K562 (cell line): ENCODE measurements at regions not wholly inside any gene's neighbourhood (a gene's known extent, or its start where the extent isn't known, plus 50 kb on each side); places are given as distances from the start of the nearest gene placed in this dataset.

Experiments used
- ATAC-seq: fragments of 200-7000 bp; cut with Tn5 transposase; 3 replicates; pipeline ENCODE4 v1.9.1; 2020; ENCODE audit warnings: moderate library complexity
- BruUV-seq: library from RNA; stranded (reverse); fragments of 400-500 nt; replicated peaks from 2 replicates; lab custom pipeline; 2021; lab: Mats Ljungman, UMichigan
- CTCF ChIA-PET: fragments of 300-600 bp; formaldehyde crosslinking; extraction: SDS; loops from one replicate; lab custom pipeline; 2021; ENCODE audit warnings: low intra/inter-chr PET ratio; lab: Yijun Ruan, JAX
- POLR2A ChIA-PET: fragments of 300-600, 350-650 bp; sonication (Branson Sonifier 250); formaldehyde crosslinking; extraction: SDS; loops from one replicate; lab custom pipeline; 2021; ENCODE audit warnings: antibody characterized with exemption, inconsistent platforms; lab: Yijun Ruan, JAX
- DNase-seq, 4 experiments: peaks; one replicate each; pipeline versions ENCODE4 v3.0.0 to v3.0.0-alpha.2; 2011 to 2018; ENCODE audit warnings: low spot score in 3 of 4, mixed read lengths in 3 of 4; ENCODE audit errors: extremely low read depth in 1 of 4
- FAIRE-seq: peaks from 2 replicates; lab custom pipeline; 2011; peaks lifted over from hg19 to GRCh38; lab: Jason Lieb, UNC
- H2AFZ ChIP-seq: 2 replicates; pipeline ENCODE4 v1.6.0; 2011; ENCODE audit warnings: low read depth, low read length, control low read depth, inconsistent platforms
- H3K27ac ChIP-seq: fragments of 200-600 bp; 3 replicates; pipeline ENCODE4 v1.8.0; 2011; ENCODE audit warnings: low read depth, mild to moderate bottlenecking, control low read depth, inconsistent platforms, low read length, moderate library complexity, mixed read lengths; ENCODE audit errors: extremely low read depth
- H3K27me3 ChIP-seq, 2 experiments: fragments of 300-600 bp in 1 of 2; 2 replicates in 1 of 2; 3 replicates in 1 of 2; pipeline versions ENCODE4 v1.6.0 to v1.8.0; 2011; ENCODE audit warnings: inconsistent platforms in 2 of 2, low read length in 2 of 2, mild to moderate bottlenecking in 1 of 2, mixed read lengths in 1 of 2, moderate library complexity in 1 of 2; ENCODE audit not compliant: control insufficient read depth in 2 of 2, insufficient read depth in 2 of 2
- H3K36me3 ChIP-seq: fragments of 300-600 bp; 3 replicates; pipeline ENCODE4 v1.8.0; 2011; ENCODE audit warnings: mild to moderate bottlenecking, low read length, inconsistent platforms; ENCODE audit not compliant: control insufficient read depth, insufficient read depth
- H3K4me1 ChIP-seq, 2 experiments: fragments of 200-600 bp in 1 of 2; replicated peaks in 1 of 2; 2 replicates in 1 of 2; 3 replicates in 1 of 2; pipeline versions ENCODE4 v1.5.1 to v1.8.0; 2011; ENCODE audit warnings: inconsistent platforms in 2 of 2, low read length in 2 of 2, mild to moderate bottlenecking in 1 of 2, mixed read lengths in 1 of 2, moderate library complexity in 1 of 2; ENCODE audit not compliant: control insufficient read depth in 2 of 2, insufficient read depth in 2 of 2
- H3K4me2 ChIP-seq: 2 replicates; pipeline ENCODE4 v1.6.1; 2011; ENCODE audit warnings: low read length, control low read depth, inconsistent platforms, mixed read lengths; ENCODE audit not compliant: insufficient read depth
- H3K4me3 ChIP-seq: fragments of 200-600 bp; sonication (generic), shearing (Covaris generic); 2 replicates; pipeline ENCODE4 v1.5.1; 2016; ENCODE audit warnings: control low read depth, inconsistent platforms
- H3K79me2 ChIP-seq: fragments of 200-600 bp; 3 replicates; pipeline ENCODE4 v1.8.0; 2011; ENCODE audit warnings: low read length, inconsistent platforms; ENCODE audit not compliant: control insufficient read depth, insufficient read depth
- H3K9ac ChIP-seq, 2 experiments: 2 replicates each; pipeline versions ENCODE4 v1.6.0 to v1.6.1; 2011; ENCODE audit warnings: low read depth in 2 of 2, low read length in 2 of 2, control low read depth in 1 of 2, inconsistent platforms in 1 of 2, mild to moderate bottlenecking in 1 of 2, mixed read lengths in 1 of 2; ENCODE audit not compliant: insufficient read depth in 1 of 2
- H3K9me1 ChIP-seq: one replicate; pipeline ENCODE4 v1.6.0; 2011; ENCODE audit warnings: inconsistent platforms, mild to moderate bottlenecking, low read length, moderate library complexity; ENCODE audit not compliant: control insufficient read depth, insufficient read depth
- H3K9me3 ChIP-seq: replicated peaks from 2 replicates; pipeline ENCODE4 v1.5.1; 2011; ENCODE audit warnings: low read depth, low read length, inconsistent platforms; ENCODE audit not compliant: control insufficient read depth, insufficient read depth
- H4K20me1 ChIP-seq: replicated peaks from 2 replicates; pipeline ENCODE4 v1.6.1; 2011; ENCODE audit warnings: low read length, inconsistent platforms, mixed read lengths; ENCODE audit not compliant: control insufficient read depth, insufficient read depth
- GABPB2 ChIP-seq: fragments of 250-450 bp; sonication (Bioruptor Pico); conservative IDR thresholded peaks from 2 replicates; pipeline ENCODE4 v1.5.1; 2021; ENCODE audit warnings: mild to moderate bottlenecking
- KDM2B ChIP-seq: fragments of 250-450 bp; sonication (Bioruptor Pico); IDR thresholded peaks from 2 replicates; pipeline ENCODE4 v1.8.0; 2021; ENCODE audit warnings: mild to moderate bottlenecking, moderate library complexity
- KLF6 ChIP-seq: fragments of 250-450 bp; sonication (Bioruptor Pico); IDR thresholded peaks from 2 replicates; pipeline ENCODE4 v1.4.0; 2020; ENCODE audit warnings: mild to moderate bottlenecking, moderate library complexity, borderline replicate concordance
- MAFG ChIP-seq: fragments of 450-650 bp; conservative IDR thresholded peaks from 2 replicates; pipeline ENCODE4 v1.6.1; 2016; ENCODE audit warnings: missing genetic modification characterization, missing compliant biosample characterization
- MEF2A ChIP-seq: IDR thresholded peaks from 2 replicates; pipeline ENCODE4 v1.6.1; 2011; ENCODE audit warnings: low read depth, mild to moderate bottlenecking, low read length, moderate library complexity; ENCODE audit not compliant: control insufficient read depth
- PRMT5 ChIP-seq: sonication (generic); formaldehyde crosslinking; IDR thresholded peaks from 2 replicates; pipeline ENCODE4 v1.5.0; 2020; ENCODE audit warnings: missing genetic modification reagents
- RHOXF2B ChIP-seq: fragments of 250-450 bp; sonication (Bioruptor Pico); conservative IDR thresholded peaks from 2 replicates; pipeline ENCODE4 v1.5.1; 2021
- XRCC3 ChIP-seq: fragments of 450-650 bp; IDR thresholded peaks from 2 replicates; pipeline ENCODE4 v1.6.1; 2017; ENCODE audit warnings: mild to moderate bottlenecking, moderate library complexity
- XRCC5 ChIP-seq: fragments of 200-400 bp; formaldehyde crosslinking; IDR thresholded peaks from 2 replicates; pipeline ENCODE4 v1.6.1; 2017; ENCODE audit warnings: low read depth, mild to moderate bottlenecking, low read length
- ZNF354B ChIP-seq: fragments of 250-450 bp; sonication (Bioruptor Pico); IDR thresholded peaks from 2 replicates; pipeline ENCODE4 v1.4.0; 2020
- WGBS: fragments of 100-300 bp; shearing (Covaris generic); methylation state at CpG from one replicate; pipeline ENCODE4 v1.1.6; 2016; ENCODE audit warnings: low coverage, mixed read lengths; ENCODE audit not compliant: insufficient coverage; ENCODE audit errors: missing lambda C conversion rate; 5-methylcytosine and 5-hydroxymethylcytosine counted together
- in situ Hi-C: fragments of 300-500 bp; cut with MboI; formaldehyde crosslinking; loops from 4 replicates; pipeline ENCODE4 v1.15.0; 2018; ENCODE audit warnings: inconsistent platforms, mixed read lengths
- intact Hi-C: fragments of 100-400 bp; cut with micrococcal nuclease; formaldehyde crosslinking; loops from 2 replicates; pipeline ENCODE4 v1.14.2; 2022
- TF ChIP-seq, protein P1 (sequence below): fragments of 450-650 bp; conservative IDR thresholded peaks from 2 replicates; pipeline ENCODE4 v1.6.1; 2016; ENCODE audit warnings: missing genetic modification characterization, low read depth, mild to moderate bottlenecking, control low read depth, missing compliant biosample characterization
- TF ChIP-seq, protein P2 (sequence below), 2 experiments: fragments of 250-450 bp in 1 of 2; fragments of 450-650 bp in 1 of 2; sonication (Bioruptor Pico) in 1 of 2; IDR thresholded peaks; 2 replicates each; pipeline versions ENCODE4 v1.6.1 to v1.8.0; 2016 to 2021; ENCODE audit warnings: mild to moderate bottlenecking in 2 of 2, moderate library complexity in 2 of 2, missing compliant biosample characterization in 1 of 2, missing genetic modification characterization in 1 of 2
- TF ChIP-seq, protein P3 (sequence below): sonication (generic); formaldehyde crosslinking; IDR thresholded peaks from 2 replicates; pipeline ENCODE4 v1.9.0; 2022; ENCODE audit warnings: mild to moderate bottlenecking, missing genetic modification reagents
- TF ChIP-seq, protein P4 (sequence below): fragments of 450-650 bp; formaldehyde crosslinking; IDR thresholded peaks from 2 replicates; pipeline ENCODE4 v1.4.0; 2022; ENCODE audit warnings: mild to moderate bottlenecking, moderate library complexity
- TF ChIP-seq, protein P5 (sequence below): fragments of 450-650 bp; IDR thresholded peaks from 2 replicates; pipeline ENCODE4 v1.6.1; 2017; ENCODE audit warnings: antibody characterized with exemption, mild to moderate bottlenecking

DNA sequence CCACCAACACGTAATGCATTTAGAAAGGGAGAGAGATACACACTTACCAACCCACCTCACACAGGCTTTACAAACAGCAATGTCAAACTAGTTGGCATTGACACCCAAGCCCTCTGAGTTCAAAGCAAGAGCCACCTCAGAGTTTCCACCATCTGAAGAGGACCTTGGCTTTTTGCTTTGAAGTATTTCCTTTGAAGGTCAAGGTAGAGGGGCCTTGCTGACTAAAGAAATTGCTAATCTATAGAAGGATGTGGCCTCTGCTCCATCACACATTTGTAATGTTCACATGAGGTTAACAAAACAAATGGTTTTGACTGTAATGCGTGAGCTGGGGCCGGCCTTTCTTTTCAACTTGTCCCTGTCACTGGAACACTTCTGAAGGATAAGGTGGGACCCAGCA is 117.7 kb downstream of the POLR2M start:
- Histone ChIP-seq H3K27ac (no peak overlapping the region), H3K4me1 (no peaks in the 10 kb centered on the region), H4K20me1 (no peaks in the 10 kb centered on the region), H3K4me3 (no peak overlapping the region), H3K9ac (no peak overlapping the region), H3K27me3 (peaks cover 8% of the 10 kb centered on the region in 2 experiments), H3K79me2 (no peaks in the 10 kb centered on the region), H3K9me1 (no peaks in the 10 kb centered on the region), H2AFZ (no peak overlapping the region), H3K4me2 (no peak overlapping the region), H3K36me3 (no peaks in the 10 kb centered on the region), H3K9me3 (no peaks in the 10 kb centered on the region)
- DNase-seq (no peak), ATAC-seq (no peak), FAIRE-seq (no peak)
- ChIA-PET POLR2A (interaction anchor here (0.8 kb wide), 1 partner anchor 51 kb away, joined by 3 read pairs; no protein-coding TSS in a partner anchor), CTCF (no interaction called here)
- intact Hi-C loops (no loop called here), in situ Hi-C loops (no loop called here)
- 0% methylated on average over 3 of the region's 3 CpGs for WGBS
- no TSS peak for BruUV-seq
- no peak for TF ChIP-seq XRCC3
- TF ChIP-seq MEF2A = no peak
- TF ChIP-seq PRMT5 (CRISPR knock-in tag) = no peak
- TF ChIP-seq, protein P1, sequence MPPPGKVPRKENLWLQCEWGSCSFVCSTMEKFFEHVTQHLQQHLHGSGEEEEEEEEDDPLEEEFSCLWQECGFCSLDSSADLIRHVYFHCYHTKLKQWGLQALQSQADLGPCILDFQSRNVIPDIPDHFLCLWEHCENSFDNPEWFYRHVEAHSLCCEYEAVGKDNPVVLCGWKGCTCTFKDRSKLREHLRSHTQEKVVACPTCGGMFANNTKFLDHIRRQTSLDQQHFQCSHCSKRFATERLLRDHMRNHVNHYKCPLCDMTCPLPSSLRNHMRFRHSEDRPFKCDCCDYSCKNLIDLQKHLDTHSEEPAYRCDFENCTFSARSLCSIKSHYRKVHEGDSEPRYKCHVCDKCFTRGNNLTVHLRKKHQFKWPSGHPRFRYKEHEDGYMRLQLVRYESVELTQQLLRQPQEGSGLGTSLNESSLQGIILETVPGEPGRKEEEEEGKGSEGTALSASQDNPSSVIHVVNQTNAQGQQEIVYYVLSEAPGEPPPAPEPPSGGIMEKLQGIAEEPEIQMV = no peak
- no peak for TF ChIP-seq MAFG (tag)
- TF ChIP-seq, protein P2, sequence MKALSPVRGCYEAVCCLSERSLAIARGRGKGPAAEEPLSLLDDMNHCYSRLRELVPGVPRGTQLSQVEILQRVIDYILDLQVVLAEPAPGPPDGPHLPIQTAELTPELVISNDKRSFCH (CRISPR knock-in tag; IDR thresholded peaks at IDR 0.05) = no peak
- TF ChIP-seq, protein P2 (tag; IDR thresholded peaks at IDR 0.05) = no peak
- TF ChIP-seq KDM2B (CRISPR knock-in tag) = no peak
- TF ChIP-seq, protein P3, sequence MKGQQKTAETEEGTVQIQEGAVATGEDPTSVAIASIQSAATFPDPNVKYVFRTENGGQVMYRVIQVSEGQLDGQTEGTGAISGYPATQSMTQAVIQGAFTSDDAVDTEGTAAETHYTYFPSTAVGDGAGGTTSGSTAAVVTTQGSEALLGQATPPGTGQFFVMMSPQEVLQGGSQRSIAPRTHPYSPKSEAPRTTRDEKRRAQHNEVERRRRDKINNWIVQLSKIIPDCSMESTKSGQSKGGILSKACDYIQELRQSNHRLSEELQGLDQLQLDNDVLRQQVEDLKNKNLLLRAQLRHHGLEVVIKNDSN (CRISPR knock-in tag) = no peak
- TF ChIP-seq XRCC5 = no peak
- no peak for TF ChIP-seq GABPB2 (CRISPR knock-in tag)
- no peak for TF ChIP-seq ZNF354B (CRISPR knock-in tag)
- TF ChIP-seq, protein P4, sequence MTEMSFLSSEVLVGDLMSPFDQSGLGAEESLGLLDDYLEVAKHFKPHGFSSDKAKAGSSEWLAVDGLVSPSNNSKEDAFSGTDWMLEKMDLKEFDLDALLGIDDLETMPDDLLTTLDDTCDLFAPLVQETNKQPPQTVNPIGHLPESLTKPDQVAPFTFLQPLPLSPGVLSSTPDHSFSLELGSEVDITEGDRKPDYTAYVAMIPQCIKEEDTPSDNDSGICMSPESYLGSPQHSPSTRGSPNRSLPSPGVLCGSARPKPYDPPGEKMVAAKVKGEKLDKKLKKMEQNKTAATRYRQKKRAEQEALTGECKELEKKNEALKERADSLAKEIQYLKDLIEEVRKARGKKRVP = no peak
- TF ChIP-seq RHOXF2B (CRISPR knock-in tag) = no peak
- TF ChIP-seq KLF6 = no peak
- TF ChIP-seq, protein P5, sequence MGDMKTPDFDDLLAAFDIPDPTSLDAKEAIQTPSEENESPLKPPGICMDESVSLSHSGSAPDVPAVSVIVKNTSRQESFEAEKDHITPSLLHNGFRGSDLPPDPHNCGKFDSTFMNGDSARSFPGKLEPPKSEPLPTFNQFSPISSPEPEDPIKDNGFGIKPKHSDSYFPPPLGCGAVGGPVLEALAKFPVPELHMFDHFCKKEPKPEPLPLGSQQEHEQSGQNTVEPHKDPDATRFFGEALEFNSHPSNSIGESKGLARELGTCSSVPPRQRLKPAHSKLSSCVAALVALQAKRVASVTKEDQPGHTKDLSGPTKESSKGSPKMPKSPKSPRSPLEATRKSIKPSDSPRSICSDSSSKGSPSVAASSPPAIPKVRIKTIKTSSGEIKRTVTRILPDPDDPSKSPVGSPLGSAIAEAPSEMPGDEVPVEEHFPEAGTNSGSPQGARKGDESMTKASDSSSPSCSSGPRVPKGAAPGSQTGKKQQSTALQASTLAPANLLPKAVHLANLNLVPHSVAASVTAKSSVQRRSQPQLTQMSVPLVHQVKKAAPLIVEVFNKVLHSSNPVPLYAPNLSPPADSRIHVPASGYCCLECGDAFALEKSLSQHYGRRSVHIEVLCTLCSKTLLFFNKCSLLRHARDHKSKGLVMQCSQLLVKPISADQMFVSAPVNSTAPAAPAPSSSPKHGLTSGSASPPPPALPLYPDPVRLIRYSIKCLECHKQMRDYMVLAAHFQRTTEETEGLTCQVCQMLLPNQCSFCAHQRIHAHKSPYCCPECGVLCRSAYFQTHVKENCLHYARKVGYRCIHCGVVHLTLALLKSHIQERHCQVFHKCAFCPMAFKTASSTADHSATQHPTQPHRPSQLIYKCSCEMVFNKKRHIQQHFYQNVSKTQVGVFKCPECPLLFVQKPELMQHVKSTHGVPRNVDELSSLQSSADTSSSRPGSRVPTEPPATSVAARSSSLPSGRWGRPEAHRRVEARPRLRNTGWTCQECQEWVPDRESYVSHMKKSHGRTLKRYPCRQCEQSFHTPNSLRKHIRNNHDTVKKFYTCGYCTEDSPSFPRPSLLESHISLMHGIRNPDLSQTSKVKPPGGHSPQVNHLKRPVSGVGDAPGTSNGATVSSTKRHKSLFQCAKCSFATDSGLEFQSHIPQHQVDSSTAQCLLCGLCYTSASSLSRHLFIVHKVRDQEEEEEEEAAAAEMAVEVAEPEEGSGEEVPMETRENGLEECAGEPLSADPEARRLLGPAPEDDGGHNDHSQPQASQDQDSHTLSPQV = no peak
